Liver (tissue), 8 donors: ENCODE measurements at regions not wholly inside any gene's neighbourhood (a gene's known extent, or its start where the extent isn't known, plus 50 kb on each side); places are given as distances from the start of the nearest gene placed in this dataset.

Experiments used
- DNase-seq: peaks from one replicate; pipeline ENCODE4 v3.0.0-alpha.2; 2017; ENCODE audit warnings: low spot score
- H3K27ac ChIP-seq, 2 donors: one replicate each; pipeline ENCODE4 v1.7.0; 2013; ENCODE audit warnings: inconsistent platforms in 2 of 2, low read length in 2 of 2, control low read depth in 1 of 2, low read depth in 1 of 2, mild to moderate bottlenecking in 1 of 2
- H3K27me3 ChIP-seq, 4 donors: one replicate each; pipeline versions ENCODE4 v1.6.1 to v1.7.0; 2013; ENCODE audit warnings: low read length in 3 of 4, inconsistent platforms in 1 of 4, mild to moderate bottlenecking in 1 of 4, moderate library complexity in 1 of 4; ENCODE audit not compliant: control insufficient read depth in 4 of 4, insufficient read depth in 4 of 4
- H3K36me3 ChIP-seq, 4 donors: one replicate each; pipeline versions ENCODE4 v1.6.1 to v1.7.0; 2013; ENCODE audit warnings: low read length in 3 of 4, mild to moderate bottlenecking in 3 of 4, low read depth in 1 of 4, moderate library complexity in 1 of 4; ENCODE audit not compliant: control insufficient read depth in 4 of 4, insufficient read depth in 3 of 4
- H3K4me1 ChIP-seq, 4 donors: one replicate each; pipeline versions ENCODE4 v1.6.1 to v1.7.0; 2013; ENCODE audit warnings: low read length in 3 of 4, mild to moderate bottlenecking in 3 of 4, moderate library complexity in 1 of 4; ENCODE audit not compliant: control insufficient read depth in 4 of 4, insufficient read depth in 4 of 4
- H3K4me3 ChIP-seq, 3 donors: one replicate each; pipeline versions ENCODE4 v1.6.1 to v1.7.0; 2013; ENCODE audit warnings: low read length in 3 of 3, control low read depth in 1 of 3, low read depth in 1 of 3, mild to moderate bottlenecking in 1 of 3
- H3K9ac ChIP-seq, 2 donors: one replicate each; pipeline ENCODE4 v1.7.0; 2013; ENCODE audit warnings: low read length in 2 of 2, mild to moderate bottlenecking in 2 of 2, moderate library complexity in 2 of 2, control low read depth in 1 of 2, low read depth in 1 of 2
- H3K9me3 ChIP-seq, 4 donors: one replicate each; pipeline versions ENCODE4 v1.6.1 to v1.7.0; 2013; ENCODE audit warnings: low read length in 3 of 4; ENCODE audit not compliant: control insufficient read depth in 4 of 4
- ATF3 ChIP-seq: IDR thresholded peaks from 2 replicates; pipeline ENCODE4 v1.6.1; 2016; ENCODE audit warnings: antibody characterized with exemption
- CTCF ChIP-seq: fragments of 150-350 bp; IDR thresholded peaks from 2 replicates; pipeline ENCODE4 v1.5.1; 2017; ENCODE audit warnings: improper control_type of control experiment, low read depth, low read length; ENCODE audit not compliant: missing input control
- EGR1 ChIP-seq, 2 donors: IDR thresholded peaks; 2 replicates each; pipeline ENCODE4 v1.6.1; 2016 to 2018; ENCODE audit warnings: antibody characterized with exemption in 2 of 2, low read depth in 2 of 2
- FOXA1 ChIP-seq: IDR thresholded peaks from 2 replicates; pipeline ENCODE4 v1.6.1; 2016; ENCODE audit warnings: antibody characterized with exemption
- FOXA2 ChIP-seq: IDR thresholded peaks from 2 replicates; pipeline ENCODE4 v1.6.1; 2016; ENCODE audit warnings: antibody characterized with exemption
- HNF4G ChIP-seq: IDR thresholded peaks from 2 replicates; pipeline ENCODE4 v1.6.1; 2016; ENCODE audit warnings: antibody characterized with exemption
- MAX ChIP-seq: IDR thresholded peaks from 2 replicates; pipeline ENCODE4 v1.6.1; 2016; ENCODE audit warnings: antibody characterized with exemption
- NR2F2 ChIP-seq: IDR thresholded peaks from 2 replicates; pipeline ENCODE4 v1.6.1; 2016; ENCODE audit warnings: antibody characterized with exemption
- REST ChIP-seq: IDR thresholded peaks from 2 replicates; pipeline ENCODE4 v1.6.1; 2016; ENCODE audit warnings: antibody characterized with exemption, mild to moderate bottlenecking
- RXRA ChIP-seq, 2 donors: IDR thresholded peaks; 2 replicates each; pipeline ENCODE4 v1.6.1; 2017 to 2018; ENCODE audit warnings: antibody characterized with exemption in 2 of 2, mild to moderate bottlenecking in 1 of 2
- SP1 ChIP-seq: IDR thresholded peaks from 2 replicates; pipeline ENCODE4 v1.6.1; 2018; ENCODE audit warnings: antibody characterized with exemption, mild to moderate bottlenecking
- TAF1 ChIP-seq: conservative IDR thresholded peaks from 2 replicates; pipeline ENCODE4 v1.6.1; 2016; ENCODE audit warnings: antibody characterized with exemption, mild to moderate bottlenecking
- YY1 ChIP-seq: IDR thresholded peaks from 2 replicates; pipeline ENCODE4 v1.6.1; 2016; ENCODE audit warnings: antibody characterized with exemption, mild to moderate bottlenecking
- ZBTB33 ChIP-seq: IDR thresholded peaks from 2 replicates; pipeline ENCODE4 v1.6.1; 2016; ENCODE audit warnings: antibody characterized with exemption
- WGBS: extraction: QIAGEN DNeasy Blood & Tissue Kit; methylation state at CpG from one replicate; pipeline ENCODE4 v1.1.7; 2013; 5-methylcytosine and 5-hydroxymethylcytosine counted together
- donor health status: healthy.
- donor health status: healthy.
- donor health status: healthy.
- donor health status: healthy.
- donor health status: healthy.

GRCh38 chr6:131398176-131398575 lies 174.8 kb upstream of the ARG1 start:
- DNase-seq = no peak
- Histone ChIP-seq H3K27ac (no peak overlapping the region), H3K4me1 (peaks cover 2 to 11% (median 8%) of the 10 kb centered on the region in 4 donors)

GRCh38 chr6:131399433-131399832 lies 173.6 kb upstream of the ARG1 start:
- 59% methylated on average over 4 of the region's 4 CpGs for WGBS
- Histone ChIP-seq H3K4me3 (no peak overlapping the region), H3K9ac (no peak overlapping the region), H3K27me3 (no peaks in the 10 kb centered on the region), H3K9me3 (peaks cover 0 to 10% (median 3%) of the 10 kb centered on the region in 4 donors), H3K4me1 (peaks cover under 1 to 8% (median 5%) of the 10 kb centered on the region in 4 donors), H3K36me3 (no peaks in the 10 kb centered on the region), H3K27ac (no peak overlapping the region)
- DNase-seq = no peak
- TF ChIP-seq CTCF (no peak), SP1 (no peak), FOXA2 (no peak), REST (no peak)

More at GRCh38 chr6:131398176-131398575, 174.8 kb upstream of the ARG1 start:
- H3K9ac ChIP-seq = no peak overlapping the region
- H3K9me3 ChIP-seq = peaks cover 0 to 10% (median 3%) of the 10 kb centered on the region in 4 donors
- no peaks in the 10 kb centered on the region for H3K36me3 ChIP-seq
- TF ChIP-seq ZBTB33 (no peak), HNF4G (no peak), SP1 (no peak), FOXA1 (no peak), TAF1 (no peak), NR2F2 (no peak), ATF3 (no peak), YY1 (no peak), MAX (no peak), FOXA2 (no peak), RXRA (IDR thresholded peaks at IDR 0.05) (no peak), EGR1 (IDR thresholded peaks at IDR 0.05; ENCODE audit: low read depth in 2 of 2) (no peak)
- 42% methylated on average over 3 of the region's 3 CpGs for WGBS
- no peaks in the 10 kb centered on the region for H3K27me3 ChIP-seq
- no peak overlapping the region for H3K4me3 ChIP-seq
